ENCODE measurements at regions not wholly inside any gene's neighbourhood (a gene's known extent, or its start where the extent isn't known, plus 50 kb on each side); places are given as distances from the start of the nearest gene placed in this dataset.

GRCh38 chrX:22594766-22595165 is 322.1 kb downstream of the CBLL2 start:
- no peak for TF ChIP-seq EP300 (IDR thresholded peaks at IDR 0.05)
- TF ChIP-seq CTCF (IDR thresholded peaks at IDR 0.05), result no peak
- no peak for TF ChIP-seq POLR2AphosphoS5 (IDR thresholded peaks at IDR 0.05)
- TF ChIP-seq POLR2A (IDR thresholded peaks at IDR 0.05), result no peak

Measured in sigmoid colon (tissue), 4 donors.